NCI-H128 (cell line): ENCODE measurements at regions not wholly inside any gene's neighbourhood (a gene's known extent, or its start where the extent isn't known, plus 50 kb on each side); places are given as distances from the start of the nearest gene placed in this dataset.
"Not testable (repeated sequence)": the region's sequence is repeated elsewhere in the genome, so short reads cannot be mapped to it uniquely, and the experiment has no call there.

Experiments used
- DNase-seq: peaks from one replicate; lab custom pipeline; 2025; ENCODE audit not compliant: unreplicated experiment; lab: John Stamatoyannopoulos, UW

- DNase-seq, result no peak
Observed at GRCh38 chr10:125407000-125407502, 246.7 kb upstream of the CTBP2 start.

- not testable (repeated sequence) for DNase-seq
Observed at GRCh38 chr10:125404902-125405301, 244.5 kb upstream of the CTBP2 start.

DNA sequence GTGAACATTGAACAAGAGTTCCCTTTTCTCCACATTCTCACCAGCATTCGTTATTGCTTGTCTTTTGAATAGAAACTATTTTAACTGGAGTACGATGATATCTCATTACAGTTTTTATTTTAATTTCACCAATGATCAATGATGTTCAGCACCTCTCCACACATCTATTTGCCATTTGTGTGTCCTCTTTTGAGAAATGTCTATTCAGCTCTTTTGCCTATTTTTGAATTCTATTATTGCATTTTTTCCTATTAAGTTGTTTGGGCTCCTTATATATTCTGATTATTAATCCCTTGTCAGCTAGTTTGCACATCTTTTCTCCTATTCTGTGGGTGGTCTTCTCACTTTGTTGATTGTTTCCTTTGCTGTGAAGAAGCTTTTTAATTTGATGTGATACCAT lies 241.1 kb upstream of the CTBP2 start:
- no peak for DNase-seq

- DNase-seq, result no peak
Observed at GRCh38 chr10:125399289-125399688, 238.9 kb upstream of the CTBP2 start.

DNA sequence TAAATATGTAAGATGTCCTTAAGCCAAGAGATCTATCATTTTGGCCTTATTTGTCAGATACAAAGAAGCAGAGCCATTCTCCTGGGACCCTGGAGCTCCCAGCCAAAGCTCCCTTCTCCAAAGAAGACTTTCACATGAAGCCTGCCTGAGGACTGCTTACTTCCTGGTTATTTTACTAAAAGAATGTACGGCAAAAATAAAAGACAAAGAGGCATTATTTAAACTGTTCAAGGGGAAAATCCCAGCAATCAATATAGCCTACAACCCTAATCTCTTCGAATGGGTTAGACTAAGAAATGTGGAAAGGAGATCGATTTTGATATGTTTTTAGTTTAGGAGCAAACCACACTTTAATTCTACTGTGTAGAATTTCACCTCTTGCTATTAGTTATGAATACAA lies 237.9 kb upstream of the CTBP2 start:
- DNase-seq, result no peak

DNA sequence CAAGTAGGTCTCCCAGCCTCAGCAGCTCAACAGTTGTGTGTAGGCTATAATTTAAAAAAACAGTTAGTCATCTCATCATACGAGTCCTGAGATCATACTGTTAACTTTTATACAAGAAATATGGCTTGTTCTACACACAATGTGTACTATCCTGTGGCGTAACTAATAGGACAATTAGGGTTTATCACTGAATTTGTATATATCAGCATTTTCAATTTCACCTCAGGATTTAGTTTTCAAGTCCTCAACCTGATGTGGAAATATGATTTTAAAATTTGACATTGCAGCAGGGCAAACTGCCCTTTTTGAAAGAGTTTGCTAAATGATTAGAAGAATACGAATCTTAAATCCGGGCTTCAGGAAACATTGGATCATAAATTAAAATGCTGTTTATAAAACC lies 237.2 kb upstream of the CTBP2 start:
- DNase-seq, result no peak

DNA sequence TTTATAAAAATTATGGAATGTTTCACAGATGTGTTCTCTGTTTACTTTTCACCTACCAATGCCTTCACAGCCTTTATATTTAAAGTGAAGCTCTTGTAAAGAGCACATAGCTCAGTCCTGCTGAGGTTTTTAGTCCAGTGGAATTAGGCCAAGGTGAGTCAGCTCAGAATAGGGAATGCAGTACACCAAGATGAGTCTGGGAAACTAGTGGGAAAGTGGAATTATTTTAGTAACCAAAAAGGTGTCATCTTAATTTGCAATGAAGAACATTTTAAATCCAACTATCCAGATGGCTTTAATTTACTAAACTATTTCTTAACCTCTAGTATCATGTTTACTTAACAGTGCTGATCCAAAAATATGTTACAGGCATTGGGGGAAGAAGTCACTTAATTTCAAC lies 236.3 kb upstream of the CTBP2 start:
- no peak for DNase-seq

GRCh38 chr10:125392609-125393008 lies 232.2 kb upstream of the CTBP2 start:
- no peak for DNase-seq

- DNase-seq, result no peak
Observed at GRCh38 chr10:125392154-125392553, 231.8 kb upstream of the CTBP2 start.

DNA sequence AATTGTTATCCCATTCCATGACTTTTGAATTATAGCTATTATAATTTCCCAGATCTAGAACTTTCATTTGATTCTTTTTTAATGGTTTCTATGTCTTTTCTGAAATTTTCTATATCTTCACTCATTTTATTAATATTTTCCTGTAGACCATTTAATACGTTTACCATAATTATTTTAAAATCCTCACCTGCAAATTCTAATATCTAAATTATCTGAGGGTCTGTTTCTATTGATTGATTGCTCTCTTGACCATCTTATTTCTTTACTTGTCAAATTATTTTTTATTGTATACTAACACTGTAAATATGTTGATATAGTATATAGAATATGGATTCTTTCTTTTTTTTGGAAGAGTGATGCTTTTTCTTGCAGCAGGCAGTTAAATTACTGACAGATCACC lies 229.3 kb upstream of the CTBP2 start:
- DNase-seq, result no peak

DNA sequence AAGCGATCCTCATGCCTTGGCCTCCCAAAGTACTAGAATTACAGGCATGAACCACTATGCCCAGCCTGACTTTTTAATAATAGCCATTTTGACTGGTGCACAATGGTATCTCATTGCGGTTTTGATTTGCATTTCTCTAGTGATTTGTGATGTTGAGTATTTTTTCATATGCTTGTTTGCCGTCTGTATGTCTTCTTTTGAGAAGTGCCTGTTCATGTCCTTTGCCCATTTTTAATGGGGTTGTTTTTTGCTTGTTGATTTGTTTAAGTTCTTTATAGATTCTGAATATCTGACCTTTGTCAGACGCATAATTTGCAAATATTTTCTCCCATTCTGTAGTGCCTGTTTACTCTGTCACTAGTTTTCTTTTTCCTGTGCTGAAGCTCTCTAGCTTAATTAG lies 219.2 kb upstream of the CTBP2 start:
- DNase-seq, result no peak

DNA sequence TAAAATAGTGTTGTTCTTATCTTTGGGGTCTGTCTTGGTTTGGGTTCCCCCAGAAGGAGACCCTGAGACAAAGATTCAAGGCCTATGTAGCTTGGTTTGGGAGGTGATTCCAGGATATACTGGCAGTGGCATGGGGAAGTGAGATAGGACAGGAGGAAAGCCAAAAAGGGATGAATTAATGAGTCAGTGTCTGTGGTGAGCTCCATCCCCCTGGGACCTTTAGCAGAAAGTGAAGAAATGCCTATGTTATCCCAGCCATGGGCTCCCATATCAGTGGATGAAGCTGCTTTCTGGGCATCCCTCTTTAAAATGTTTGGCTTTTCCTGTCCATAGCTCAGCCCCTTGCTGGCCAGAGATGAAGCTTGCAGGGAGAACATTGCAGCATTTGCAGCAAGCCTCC lies 217.0 kb upstream of the CTBP2 start:
- no peak for DNase-seq

DNA sequence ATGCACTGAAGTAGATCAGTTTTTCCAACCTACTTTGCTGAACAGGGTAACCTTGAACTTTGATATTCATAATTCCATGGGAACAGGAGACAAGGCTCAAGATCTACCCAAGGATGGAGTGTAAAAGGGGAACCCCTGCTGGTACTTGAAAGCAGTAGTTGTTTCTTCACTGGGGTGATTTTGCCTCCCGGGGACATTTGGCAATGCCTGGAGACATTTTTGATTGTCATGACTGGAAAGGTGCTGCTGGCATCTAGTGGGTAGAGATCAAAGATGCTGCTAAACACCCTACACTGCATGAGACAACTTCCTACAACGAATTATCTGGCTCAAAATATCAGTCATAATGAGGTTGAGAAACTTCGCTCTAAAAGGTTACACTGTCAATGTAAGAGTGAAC lies 214.8 kb upstream of the CTBP2 start:
- DNase-seq, result no peak

DNA sequence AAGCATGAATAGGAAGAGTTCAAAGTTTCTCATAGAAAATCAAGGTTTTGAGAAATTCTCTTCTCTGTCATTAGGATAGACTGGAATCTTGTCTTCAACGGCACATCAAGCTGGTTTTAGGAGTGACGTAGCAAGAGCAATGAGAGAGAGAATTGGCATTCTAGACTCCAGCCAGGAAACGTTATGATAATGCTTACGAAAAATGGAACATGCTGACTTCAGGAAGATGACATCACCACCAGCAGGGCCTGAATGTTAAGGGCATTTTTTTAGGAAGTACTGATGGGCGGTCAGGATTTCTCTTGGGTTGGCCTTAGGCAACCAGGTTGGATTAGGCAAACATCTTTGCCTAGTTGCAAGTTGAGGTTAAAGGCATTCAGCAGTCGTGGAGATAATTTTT lies 213.2 kb upstream of the CTBP2 start:
- no peak for DNase-seq

- no peak for DNase-seq
Observed at GRCh38 chr10:125370578-125370977, 210.2 kb upstream of the CTBP2 start.

- DNase-seq, result no peak
Observed at GRCh38 chr10:125369382-125370326, 209.3 kb upstream of the CTBP2 start.

GRCh38 chr10:125368146-125368545 lies 207.8 kb upstream of the CTBP2 start:
- no peak for DNase-seq

GRCh38 chr10:125363791-125364190 lies 203.4 kb upstream of the CTBP2 start:
- DNase-seq, result no peak

- no peak for DNase-seq
Observed at GRCh38 chr10:125362950-125363349, 202.6 kb upstream of the CTBP2 start.

DNA sequence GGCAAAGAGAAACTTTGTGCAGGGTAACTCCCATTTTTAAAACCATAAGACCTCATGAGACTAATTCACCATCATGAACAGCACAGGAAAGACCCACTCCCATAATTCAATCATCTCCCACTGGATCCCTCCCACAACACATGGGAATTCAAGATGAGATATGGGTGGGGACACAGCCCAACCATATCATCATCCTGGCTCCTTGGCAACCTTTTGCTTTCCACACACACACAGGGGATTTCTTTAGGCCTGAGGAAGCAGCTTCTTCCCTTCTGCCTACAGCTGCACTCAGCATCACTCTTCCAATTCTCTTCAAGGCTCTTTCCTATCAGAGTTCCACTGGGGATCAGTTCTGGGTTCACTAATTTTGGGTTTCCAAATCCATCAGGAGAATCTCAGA lies 199.0 kb upstream of the CTBP2 start:
- DNase-seq, result no peak

DNA sequence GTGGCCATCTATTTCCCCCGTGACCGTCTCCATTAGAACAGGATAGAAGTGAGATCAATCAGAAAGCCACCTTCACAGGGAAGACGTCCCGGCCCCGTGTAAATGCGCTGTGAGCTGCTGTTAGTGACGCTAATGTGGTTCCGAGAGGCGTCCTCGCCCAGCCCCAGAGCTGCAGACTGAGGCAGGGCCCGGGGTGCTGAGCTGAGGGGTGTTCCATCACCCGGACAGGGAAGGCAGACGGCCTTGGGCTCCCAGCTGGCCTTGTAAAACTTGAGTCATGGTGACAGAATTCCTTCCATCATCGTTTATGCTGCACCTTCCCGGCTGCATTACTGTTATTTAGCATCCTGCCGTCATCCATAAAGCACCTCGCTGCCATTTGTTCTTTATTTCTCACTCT lies 195.3 kb upstream of the CTBP2 start:
- no peak for DNase-seq

DNA sequence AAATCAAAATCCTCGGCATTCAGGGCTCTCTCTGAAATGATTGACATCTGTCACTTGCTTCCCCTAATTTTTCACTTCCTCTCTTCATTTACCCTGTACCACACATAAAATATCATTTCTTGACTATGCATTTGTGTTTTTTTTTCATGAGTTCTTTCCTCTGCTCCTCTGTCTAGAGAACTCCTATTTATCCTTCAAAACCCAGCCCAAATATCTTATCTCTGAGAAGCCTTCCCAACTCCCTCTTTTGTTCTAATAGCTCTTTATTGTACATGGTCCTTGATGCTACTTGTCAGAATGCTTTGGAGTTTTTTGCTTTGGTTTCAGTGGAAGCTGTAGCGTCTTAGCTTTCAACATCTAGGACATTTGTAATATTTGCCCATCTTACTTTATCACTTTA lies 190.2 kb upstream of the CTBP2 start:
- DNase-seq, result no peak

GRCh38 chr10:125348536-125348935 lies 188.2 kb upstream of the CTBP2 start:
- DNase-seq, result no peak
